HL-60 (cell line): ENCODE measurements at regions not wholly inside any gene's neighbourhood (a gene's known extent, or its start where the extent isn't known, plus 50 kb on each side); places are given as distances from the start of the nearest gene placed in this dataset.

Experiments used
- DNase-seq, 2 experiments: peaks; one replicate each; pipeline ENCODE4 v3.0.0-alpha.2; 2010 to 2020; ENCODE audit warnings: low read depth in 1 of 2, low spot score in 1 of 2
- H3K27ac ChIP-seq: fragments of 250-450 bp; sonication (Bioruptor Pico); replicated peaks from 2 replicates; pipeline ENCODE4 v1.5.1; 2020; ENCODE audit warnings: mild to moderate bottlenecking, moderate library complexity
- H3K27me3 ChIP-seq: fragments of 250-450 bp; sonication (Bioruptor Pico); 2 replicates; pipeline ENCODE4 v1.5.1; 2021; ENCODE audit warnings: mild to moderate bottlenecking, moderate library complexity; ENCODE audit not compliant: insufficient read depth, poor library complexity, severe bottlenecking
- H3K4me3 ChIP-seq: replicated peaks from 2 replicates; pipeline ENCODE4 v1.5.1; 2011; ENCODE audit warnings: mild to moderate bottlenecking, control low read depth, low read length; ENCODE audit not compliant: insufficient read depth
- GABPA ChIP-seq: IDR thresholded peaks from 2 replicates; pipeline ENCODE4 v1.6.1; 2012; ENCODE audit warnings: low read depth
- POLR2AphosphoS5 ChIP-seq: IDR thresholded peaks from 2 replicates; pipeline ENCODE4 v1.6.1; 2012; ENCODE audit warnings: low read depth
- SPI1 ChIP-seq: IDR thresholded peaks from 2 replicates; pipeline ENCODE4 v1.6.1; 2012; ENCODE audit warnings: low read depth, mild to moderate bottlenecking, borderline replicate concordance
- TF ChIP-seq, protein P1 (sequence below): IDR thresholded peaks from 2 replicates; pipeline ENCODE4 v1.6.1; 2012; ENCODE audit warnings: low read depth; ENCODE audit not compliant: insufficient replicate concordance
- TF ChIP-seq, protein P2 (sequence below): IDR thresholded peaks from one replicate; pipeline ENCODE4 v1.5.1; 2011; ENCODE audit warnings: low read length, control low read depth, inconsistent platforms; ENCODE audit not compliant: insufficient read depth

DNA sequence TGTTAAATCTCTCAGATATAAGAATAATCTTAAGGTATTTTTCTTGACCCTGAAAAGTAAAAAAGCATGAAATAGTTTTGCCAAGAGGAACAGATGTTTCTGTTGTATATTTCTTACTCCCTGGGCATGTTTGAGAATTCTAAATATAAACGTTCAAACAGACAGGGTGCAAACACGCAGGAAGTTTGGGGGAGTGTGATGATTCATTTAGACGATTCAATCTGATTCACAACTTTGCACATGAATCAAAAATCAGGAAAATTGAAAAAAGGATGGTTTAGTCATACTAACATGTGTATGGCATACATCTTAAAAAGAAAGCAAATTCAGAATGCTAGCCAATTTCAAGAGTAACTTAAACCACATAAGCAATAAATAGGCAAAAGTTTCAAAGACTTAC, 340.3 kb upstream of the GRID2 start:
- Histone ChIP-seq H3K27me3 (no peaks in the 10 kb centered on the region), H3K27ac (no peak overlapping the region), H3K4me3 (no peak overlapping the region)
- TF ChIP-seq GABPA (no peak), SPI1 (no peak), POLR2AphosphoS5 (no peak)
- TF ChIP-seq, protein P1, sequence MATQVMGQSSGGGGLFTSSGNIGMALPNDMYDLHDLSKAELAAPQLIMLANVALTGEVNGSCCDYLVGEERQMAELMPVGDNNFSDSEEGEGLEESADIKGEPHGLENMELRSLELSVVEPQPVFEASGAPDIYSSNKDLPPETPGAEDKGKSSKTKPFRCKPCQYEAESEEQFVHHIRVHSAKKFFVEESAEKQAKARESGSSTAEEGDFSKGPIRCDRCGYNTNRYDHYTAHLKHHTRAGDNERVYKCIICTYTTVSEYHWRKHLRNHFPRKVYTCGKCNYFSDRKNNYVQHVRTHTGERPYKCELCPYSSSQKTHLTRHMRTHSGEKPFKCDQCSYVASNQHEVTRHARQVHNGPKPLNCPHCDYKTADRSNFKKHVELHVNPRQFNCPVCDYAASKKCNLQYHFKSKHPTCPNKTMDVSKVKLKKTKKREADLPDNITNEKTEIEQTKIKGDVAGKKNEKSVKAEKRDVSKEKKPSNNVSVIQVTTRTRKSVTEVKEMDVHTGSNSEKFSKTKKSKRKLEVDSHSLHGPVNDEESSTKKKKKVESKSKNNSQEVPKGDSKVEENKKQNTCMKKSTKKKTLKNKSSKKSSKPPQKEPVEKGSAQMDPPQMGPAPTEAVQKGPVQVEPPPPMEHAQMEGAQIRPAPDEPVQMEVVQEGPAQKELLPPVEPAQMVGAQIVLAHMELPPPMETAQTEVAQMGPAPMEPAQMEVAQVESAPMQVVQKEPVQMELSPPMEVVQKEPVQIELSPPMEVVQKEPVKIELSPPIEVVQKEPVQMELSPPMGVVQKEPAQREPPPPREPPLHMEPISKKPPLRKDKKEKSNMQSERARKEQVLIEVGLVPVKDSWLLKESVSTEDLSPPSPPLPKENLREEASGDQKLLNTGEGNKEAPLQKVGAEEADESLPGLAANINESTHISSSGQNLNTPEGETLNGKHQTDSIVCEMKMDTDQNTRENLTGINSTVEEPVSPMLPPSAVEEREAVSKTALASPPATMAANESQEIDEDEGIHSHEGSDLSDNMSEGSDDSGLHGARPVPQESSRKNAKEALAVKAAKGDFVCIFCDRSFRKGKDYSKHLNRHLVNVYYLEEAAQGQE, result no peak
- TF ChIP-seq, protein P2, sequence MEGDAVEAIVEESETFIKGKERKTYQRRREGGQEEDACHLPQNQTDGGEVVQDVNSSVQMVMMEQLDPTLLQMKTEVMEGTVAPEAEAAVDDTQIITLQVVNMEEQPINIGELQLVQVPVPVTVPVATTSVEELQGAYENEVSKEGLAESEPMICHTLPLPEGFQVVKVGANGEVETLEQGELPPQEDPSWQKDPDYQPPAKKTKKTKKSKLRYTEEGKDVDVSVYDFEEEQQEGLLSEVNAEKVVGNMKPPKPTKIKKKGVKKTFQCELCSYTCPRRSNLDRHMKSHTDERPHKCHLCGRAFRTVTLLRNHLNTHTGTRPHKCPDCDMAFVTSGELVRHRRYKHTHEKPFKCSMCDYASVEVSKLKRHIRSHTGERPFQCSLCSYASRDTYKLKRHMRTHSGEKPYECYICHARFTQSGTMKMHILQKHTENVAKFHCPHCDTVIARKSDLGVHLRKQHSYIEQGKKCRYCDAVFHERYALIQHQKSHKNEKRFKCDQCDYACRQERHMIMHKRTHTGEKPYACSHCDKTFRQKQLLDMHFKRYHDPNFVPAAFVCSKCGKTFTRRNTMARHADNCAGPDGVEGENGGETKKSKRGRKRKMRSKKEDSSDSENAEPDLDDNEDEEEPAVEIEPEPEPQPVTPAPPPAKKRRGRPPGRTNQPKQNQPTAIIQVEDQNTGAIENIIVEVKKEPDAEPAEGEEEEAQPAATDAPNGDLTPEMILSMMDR, result no peak
- DNase-seq, result no peak

GRCh38 chr4:91965166-91965565, 338.6 kb upstream of the GRID2 start:
- DNase-seq, result no peak
- Histone ChIP-seq H3K4me3 (no peak overlapping the region), H3K27me3 (no peaks in the 10 kb centered on the region), H3K27ac (no peak overlapping the region)
- TF ChIP-seq GABPA, result no peak
- no peak for TF ChIP-seq POLR2AphosphoS5
- TF ChIP-seq SPI1, result no peak
- TF ChIP-seq, protein P1, result no peak
- TF ChIP-seq, protein P2, result no peak

- H3K27ac ChIP-seq, result no peak overlapping the region
- no peak for TF ChIP-seq POLR2AphosphoS5
- no peak for TF ChIP-seq SPI1
- TF ChIP-seq, protein P2, result no peak
- TF ChIP-seq, protein P1, result no peak
- no peak overlapping the region for H3K4me3 ChIP-seq
- no peaks in the 10 kb centered on the region for H3K27me3 ChIP-seq
- no peak for DNase-seq
Measured at GRCh38 chr4:91973479-91974153, 330.1 kb upstream of the GRID2 start.
